Activated CD4-positive, alpha-beta T cell treated with anti-CD3 and anti-CD28 coated beads, Interleukin-2, amount 50 U/mL, for 48 hours (primary cell): ENCODE measurements at regions not wholly inside any gene's neighbourhood (a gene's known extent, or its start where the extent isn't known, plus 50 kb on each side); places are given as distances from the start of the nearest gene placed in this dataset.

ENCODE experiments used
- DNase-seq, 2 experiments: peaks; one replicate each; pipeline ENCODE4 v3.0.0-alpha.2; 2020

- DNase-seq = no peak
Observed at GRCh38 chr6:138716971-138717665, 56.5 kb upstream of the CCDC28A start.

- DNase-seq = no peak
Observed at GRCh38 chr6:138719011-138719635, 54.4 kb upstream of the CCDC28A start.

GRCh38 chr6:138719744-138720143, 53.8 kb upstream of the CCDC28A start:
- DNase-seq = no peak

GRCh38 chr6:138722425-138723371, 50.9 kb upstream of the CCDC28A start:
- DNase-seq = no peak
